Left renal cortex interstitium (tissue), 4 donors: ENCODE measurements at regions not wholly inside any gene's neighbourhood (a gene's known extent, or its start where the extent isn't known, plus 50 kb on each side); places are given as distances from the start of the nearest gene placed in this dataset.
"Not testable (repeated sequence)": the region's sequence is repeated elsewhere in the genome, so short reads cannot be mapped to it uniquely, and the experiment has no call there.

Experiments used
- DNase-seq, 4 donors: peaks; one replicate each; pipeline ENCODE4 v3.0.0-alpha.2; 2013; ENCODE audit warnings: low read depth in 4 of 4, low spot score in 2 of 4, missing footprints in 1 of 4

GRCh38 chr6:102853249-102853955 is 1459.9 kb downstream of the GRIK2 start:
- no peak for DNase-seq

GRCh38 chr6:102848796-102849195 is 1455.3 kb downstream of the GRIK2 start:
- DNase-seq = no peak

- no peak for DNase-seq
Measured at GRCh38 chr6:102848210-102848609, 1454.7 kb downstream of the GRIK2 start.

GRCh38 chr6:102841060-102841459 is 1447.6 kb downstream of the GRIK2 start:
- DNase-seq = peak in 1 of 4 donors; percentile 16

GRCh38 chr6:102832021-102832420 is 1438.5 kb downstream of the GRIK2 start:
- no peak for DNase-seq

GRCh38 chr6:102820098-102820497 is 1426.6 kb downstream of the GRIK2 start:
- no peak for DNase-seq

- no peak for DNase-seq
Measured at GRCh38 chr6:102815207-102815606, 1421.7 kb downstream of the GRIK2 start.

- DNase-seq = no peak
Measured at GRCh38 chr6:102813489-102814275, 1420.2 kb downstream of the GRIK2 start.

GRCh38 chr6:102812242-102812641 is 1418.7 kb downstream of the GRIK2 start:
- no peak for DNase-seq

- not testable (repeated sequence) for DNase-seq
Measured at GRCh38 chr6:102808944-102809505, 1415.5 kb downstream of the GRIK2 start.

- DNase-seq = no peak
Measured at GRCh38 chr6:102799051-102799450, 1405.5 kb downstream of the GRIK2 start.

- peak in 1 of 4 donors; percentile 0 for DNase-seq
Measured at GRCh38 chr6:102798636-102799035, 1405.1 kb downstream of the GRIK2 start.

- no peak for DNase-seq
Measured at GRCh38 chr6:102793752-102794151, 1400.2 kb downstream of the GRIK2 start.

GRCh38 chr6:102774326-102774725 is 1380.8 kb downstream of the GRIK2 start:
- DNase-seq = no peak

- DNase-seq = no peak
Measured at GRCh38 chr6:102773636-102774035, 1380.1 kb downstream of the GRIK2 start.

GRCh38 chr6:102766963-102767362 is 1373.5 kb downstream of the GRIK2 start:
- DNase-seq = no peak

GRCh38 chr6:102764317-102764716 is 1370.8 kb downstream of the GRIK2 start:
- no peak for DNase-seq

- no peak for DNase-seq
Measured at GRCh38 chr6:102763891-102764290, 1370.4 kb downstream of the GRIK2 start.

- DNase-seq = no peak
Measured at GRCh38 chr6:102761872-102762271, 1368.4 kb downstream of the GRIK2 start.

GRCh38 chr6:102759415-102759814 is 1365.9 kb downstream of the GRIK2 start:
- DNase-seq = no peak

GRCh38 chr6:102758536-102758935 is 1365.0 kb downstream of the GRIK2 start:
- not testable (repeated sequence) for DNase-seq
